ENCODE measurements at regions not wholly inside any gene's neighbourhood (a gene's known extent, or its start where the extent isn't known, plus 50 kb on each side); places are given as distances from the start of the nearest gene placed in this dataset.

GRCh38 chr5:119876522-119876921 is 247.2 kb downstream of the FAM170A start:
- TF ChIP-seq EZH2 (IDR thresholded peaks at IDR 0.05; ENCODE audit: insufficient read depth, poor library complexity, severe bottlenecking) (no peak), EZH2phosphoT487 (IDR thresholded peaks at IDR 0.05; ENCODE audit: insufficient read depth, low read depth) (no peak)

Data from GM23248 (cell line).